PC-9 (cell line): ENCODE measurements at regions not wholly inside any gene's neighbourhood (a gene's known extent, or its start where the extent isn't known, plus 50 kb on each side); places are given as distances from the start of the nearest gene placed in this dataset.
"Not testable (repeated sequence)": the region's sequence is repeated elsewhere in the genome, so short reads cannot be mapped to it uniquely, and the experiment has no call there.

Experiments used
- BruUV-seq: library from RNA; stranded (reverse); fragments of 400-500 nt; replicated peaks from 2 replicates; lab custom pipeline; 2021; lab: Mats Ljungman, UMichigan
- CTCF ChIA-PET: fragments of 300-600 bp; sonication (Branson Sonifier 250); formaldehyde crosslinking; loops from one replicate; lab custom pipeline; 2022; ENCODE audit warnings: antibody characterized with exemption; lab: Charles Lee
- POLR2A ChIA-PET: fragments of 300-600 bp; sonication (Branson Sonifier 250); formaldehyde crosslinking; loops from one replicate; lab custom pipeline; 2022; ENCODE audit warnings: antibody characterized with exemption; ENCODE audit not compliant: unreplicated experiment; lab: Charles Lee
- DNase-seq, 2 experiments: peaks; one replicate each; pipeline versions ENCODE4 v3.0.0 to v3.0.0-alpha.2; 2015 to 2022; ENCODE audit warnings: mixed read lengths in 1 of 2
- H2AFZ ChIP-seq: fragments of 200-600 bp; sonication (generic); 2 replicates; pipeline ENCODE4 v1.8.1; 2017; ENCODE audit warnings: antibody characterized with exemption
- H3F3A ChIP-seq: fragments of 200-600 bp; sonication (generic); 2 replicates; pipeline ENCODE4 v1.8.1; 2017; ENCODE audit warnings: antibody characterized with exemption, mild to moderate bottlenecking, low read depth; ENCODE audit not compliant: insufficient read depth
- H3K27ac ChIP-seq: fragments of 200-600 bp; sonication (generic); 2 replicates; pipeline ENCODE4 v1.6.1; 2016; ENCODE audit warnings: mixed run types
- H3K27me3 ChIP-seq: fragments of 200-600 bp; sonication (generic); 2 replicates; pipeline ENCODE4 v1.6.1; 2016; ENCODE audit warnings: low read depth, mixed run types; ENCODE audit not compliant: insufficient read depth
- H3K36me3 ChIP-seq: fragments of 200-600 bp; sonication (generic); 2 replicates; pipeline ENCODE4 v1.6.1; 2016; ENCODE audit warnings: low read depth, mixed run types
- H3K4me1 ChIP-seq: fragments of 200-600 bp; sonication (generic); replicated peaks from 2 replicates; pipeline ENCODE4 v1.6.1; 2016; ENCODE audit warnings: mixed run types; ENCODE audit not compliant: insufficient read depth
- H3K4me2 ChIP-seq: fragments of 200-600 bp; sonication (generic); 2 replicates; pipeline ENCODE4 v1.6.1; 2017; ENCODE audit warnings: mixed run types
- H3K4me3 ChIP-seq: fragments of 200-600 bp; sonication (generic); 2 replicates; pipeline ENCODE4 v1.6.1; 2016; ENCODE audit warnings: mixed run types
- H3K79me2 ChIP-seq: fragments of 200-600 bp; sonication (generic); 2 replicates; pipeline ENCODE4 v1.6.1; 2017; ENCODE audit warnings: low read depth, mixed run types
- H3K9me2 ChIP-seq: fragments of 200-600 bp; sonication (generic); 2 replicates; pipeline ENCODE4 v1.8.1; 2017; ENCODE audit warnings: mild to moderate bottlenecking; ENCODE audit not compliant: insufficient read depth
- H3K9me3 ChIP-seq: fragments of 200-600 bp; sonication (generic); 2 replicates; pipeline ENCODE4 v1.8.1; 2016; ENCODE audit warnings: low read depth; ENCODE audit not compliant: insufficient read depth
- H4K20me1 ChIP-seq: fragments of 200-600 bp; sonication (generic); 2 replicates; pipeline ENCODE4 v1.8.1; 2017; ENCODE audit not compliant: insufficient read depth
- CTCF ChIP-seq: fragments of 200-600 bp; sonication (generic); conservative IDR thresholded peaks from 2 replicates; pipeline ENCODE4 v1.6.1; 2017; ENCODE audit warnings: mixed run types, antibody characterized with exemption, mild to moderate bottlenecking, moderate library complexity
- EZH2 ChIP-seq: fragments of 200-600 bp; sonication (generic); IDR thresholded peaks from 2 replicates; pipeline ENCODE4 v1.8.0; 2017; ENCODE audit warnings: antibody characterized with exemption, low read depth
- intact Hi-C: fragments of 100-400 bp; cut with micrococcal nuclease; formaldehyde crosslinking; loops from one replicate; pipeline ENCODE4 v1.10.0; 2022; ENCODE audit not compliant: unreplicated experiment

- DNase-seq, H4K20me1 ChIP-seq, H3K4me3 ChIP-seq, H3K79me2 ChIP-seq, H3K9me3 ChIP-seq, BruUV-seq, intact Hi-C loops, H3K9me2 ChIP-seq, H2AFZ ChIP-seq, H3F3A ChIP-seq, POLR2A ChIA-PET, H3K4me2 ChIP-seq, H3K4me1 ChIP-seq, H3K27ac ChIP-seq, H3K36me3 ChIP-seq, CTCF ChIA-PET: not testable (repeated sequence)
- peaks cover 13% of the 10 kb centered on the region for H3K27me3 ChIP-seq
These were observed 59.9 kb downstream of the TMEM121 start for GRCh38 chr14:105586144-105586872.

GRCh38 chr14:105587034-105587433, 60.7 kb downstream of the TMEM121 start:
- peaks cover 13% of the 10 kb centered on the region for H3K27me3 ChIP-seq
- POLR2A ChIA-PET, BruUV-seq, H3K79me2 ChIP-seq, H4K20me1 ChIP-seq, H3K9me3 ChIP-seq, H3K36me3 ChIP-seq, H3K4me2 ChIP-seq, H2AFZ ChIP-seq, CTCF ChIA-PET, H3F3A ChIP-seq, H3K9me2 ChIP-seq, H3K4me3 ChIP-seq, intact Hi-C loops, H3K27ac ChIP-seq, H3K4me1 ChIP-seq, DNase-seq: not testable (repeated sequence)

- intact Hi-C loops, H3K9me2 ChIP-seq, CTCF ChIA-PET, H3F3A ChIP-seq, H4K20me1 ChIP-seq, H3K36me3 ChIP-seq, BruUV-seq, POLR2A ChIA-PET, DNase-seq, H3K27ac ChIP-seq, H3K4me1 ChIP-seq, H3K4me3 ChIP-seq, H3K79me2 ChIP-seq, H2AFZ ChIP-seq, H3K9me3 ChIP-seq, H3K4me2 ChIP-seq: not testable (repeated sequence)
- H3K27me3 ChIP-seq = peaks cover 15% of the 10 kb centered on the region
These were observed 61.3 kb downstream of the TMEM121 start for GRCh38 chr14:105587482-105588235.

- H3K9me2 ChIP-seq = no peaks in the 10 kb centered on the region
- H3K36me3 ChIP-seq = no peaks in the 10 kb centered on the region
- intact Hi-C loops = no loop called here
- no peaks in the 10 kb centered on the region for H3K9me3 ChIP-seq
- no peaks in the 10 kb centered on the region for H3K4me1 ChIP-seq
- no peak overlapping the region for H3K4me2 ChIP-seq
- no peaks in the 10 kb centered on the region for H3F3A ChIP-seq
- peaks cover 18% of the 10 kb centered on the region for H3K27me3 ChIP-seq
- CTCF ChIA-PET = no interaction called here
- H3K27ac ChIP-seq = no peak overlapping the region
- H3K79me2 ChIP-seq = no peaks in the 10 kb centered on the region
- no peaks in the 10 kb centered on the region for H4K20me1 ChIP-seq
- TF ChIP-seq EZH2 (no peak), CTCF (no peak)
- H2AFZ ChIP-seq = no peak overlapping the region
- no peak overlapping the region for H3K4me3 ChIP-seq
- POLR2A ChIA-PET = no interaction called here
- BruUV-seq = no TSS peak
- DNase-seq = no peak
These were observed 62.0 kb downstream of the TMEM121 start for GRCh38 chr14:105588236-105588860.
